Gastrocnemius medialis (tissue), 4 donors: ENCODE measurements at regions not wholly inside any gene's neighbourhood (a gene's known extent, or its start where the extent isn't known, plus 50 kb on each side); places are given as distances from the start of the nearest gene placed in this dataset.

Source experiments
- POLR2A ChIP-seq, 2 donors: fragments of 450-650 bp; IDR thresholded peaks; one replicate each; pipeline ENCODE4 v1.6.1; 2017; ENCODE audit warnings: antibody characterized with exemption in 2 of 2, mild to moderate bottlenecking in 2 of 2, moderate library complexity in 2 of 2
- TF ChIP-seq, protein P1 (sequence below), 5 experiments: fragments of 450-650 bp in 3 of 5; fragments of 200-600 bp in 2 of 5; sonication (generic) in 2 of 5; IDR thresholded peaks in 4 of 5; conservative IDR thresholded peaks in 1 of 5; 1 replicate in 4 of 5; 2 replicates in 1 of 5; pipeline ENCODE4 v1.5.1; 2016 to 2019; ENCODE audit warnings: antibody characterized with exemption in 5 of 5, mild to moderate bottlenecking in 3 of 5, moderate library complexity in 3 of 5

DNA sequence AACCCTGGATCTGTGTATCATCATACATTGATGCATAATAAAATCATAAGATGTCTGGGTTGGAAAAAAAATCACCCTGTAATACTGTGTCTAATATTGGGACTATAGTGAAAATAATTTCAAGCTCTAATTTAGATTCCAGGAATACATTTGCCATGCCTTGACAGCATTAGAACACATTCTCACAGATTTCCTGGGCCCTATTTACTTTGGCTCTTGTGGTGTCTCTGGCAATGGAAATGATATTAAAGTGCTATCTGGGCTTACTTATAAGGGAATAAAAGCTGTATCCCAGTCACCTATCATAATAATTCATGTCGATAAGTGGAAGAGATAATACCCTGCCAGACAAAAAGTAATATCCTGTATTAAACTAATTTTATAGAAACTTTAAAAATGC is 472.0 kb downstream of the ZPLD1 start:
- TF ChIP-seq, protein P1, sequence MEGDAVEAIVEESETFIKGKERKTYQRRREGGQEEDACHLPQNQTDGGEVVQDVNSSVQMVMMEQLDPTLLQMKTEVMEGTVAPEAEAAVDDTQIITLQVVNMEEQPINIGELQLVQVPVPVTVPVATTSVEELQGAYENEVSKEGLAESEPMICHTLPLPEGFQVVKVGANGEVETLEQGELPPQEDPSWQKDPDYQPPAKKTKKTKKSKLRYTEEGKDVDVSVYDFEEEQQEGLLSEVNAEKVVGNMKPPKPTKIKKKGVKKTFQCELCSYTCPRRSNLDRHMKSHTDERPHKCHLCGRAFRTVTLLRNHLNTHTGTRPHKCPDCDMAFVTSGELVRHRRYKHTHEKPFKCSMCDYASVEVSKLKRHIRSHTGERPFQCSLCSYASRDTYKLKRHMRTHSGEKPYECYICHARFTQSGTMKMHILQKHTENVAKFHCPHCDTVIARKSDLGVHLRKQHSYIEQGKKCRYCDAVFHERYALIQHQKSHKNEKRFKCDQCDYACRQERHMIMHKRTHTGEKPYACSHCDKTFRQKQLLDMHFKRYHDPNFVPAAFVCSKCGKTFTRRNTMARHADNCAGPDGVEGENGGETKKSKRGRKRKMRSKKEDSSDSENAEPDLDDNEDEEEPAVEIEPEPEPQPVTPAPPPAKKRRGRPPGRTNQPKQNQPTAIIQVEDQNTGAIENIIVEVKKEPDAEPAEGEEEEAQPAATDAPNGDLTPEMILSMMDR (IDR thresholded peaks at IDR 0.05 in 4 of 5, conservative IDR thresholded peaks at IDR 0.05 in 1 of 5) = no peak
- no peak for TF ChIP-seq POLR2A (IDR thresholded peaks at IDR 0.05)
